A673 (cell line): ENCODE measurements at regions not wholly inside any gene's neighbourhood (a gene's known extent, or its start where the extent isn't known, plus 50 kb on each side); places are given as distances from the start of the nearest gene placed in this dataset.
"Not testable (repeated sequence)": the region's sequence is repeated elsewhere in the genome, so short reads cannot be mapped to it uniquely, and the experiment has no call there.

Source experiments
- BruUV-seq: library from RNA; stranded (reverse); fragments of 400-500 nt; replicated peaks from 2 replicates; lab custom pipeline; 2021; lab: Mats Ljungman, UMichigan
- CTCF ChIA-PET: fragments of 300-600 bp; sonication (Branson Sonifier 250); formaldehyde crosslinking; loops from one replicate; lab custom pipeline; 2022; ENCODE audit warnings: antibody characterized with exemption; lab: Charles Lee
- POLR2A ChIA-PET: fragments of 300-600 bp; sonication (Branson Sonifier 250); formaldehyde crosslinking; loops from one replicate; lab custom pipeline; 2022; ENCODE audit warnings: antibody characterized with exemption; ENCODE audit not compliant: low non-redundant PET; lab: Charles Lee
- DNase-seq: peaks from one replicate; pipeline ENCODE4 v3.0.0-alpha.2; 2015; ENCODE audit warnings: low spot score
- H3K27ac ChIP-seq: fragments of 200-600 bp; sonication (generic); 2 replicates; pipeline ENCODE4 v1.5.1; 2016; ENCODE audit warnings: mixed run types, low read depth, mild to moderate bottlenecking, mixed read lengths, antibody characterized with exemption, low read length; ENCODE audit not compliant: poor library complexity, severe bottlenecking
- H3K27me3 ChIP-seq: fragments of 200-600 bp; sonication (generic); replicated peaks from 2 replicates; pipeline ENCODE4 v1.6.1; 2017; ENCODE audit warnings: mixed run types, low read depth, mild to moderate bottlenecking, mixed read lengths, antibody characterized with exemption, low read length; ENCODE audit not compliant: insufficient read depth, poor library complexity
- H3K36me3 ChIP-seq: fragments of 200-600 bp; sonication (generic); 2 replicates; pipeline ENCODE4 v1.6.1; 2016; ENCODE audit warnings: mixed run types, mild to moderate bottlenecking, mixed read lengths, antibody characterized with exemption, low read length; ENCODE audit not compliant: insufficient read depth, poor library complexity, severe bottlenecking
- H3K4me1 ChIP-seq: fragments of 200-600 bp; sonication (generic); 2 replicates; pipeline ENCODE4 v1.6.1; 2017; ENCODE audit warnings: mixed run types, mild to moderate bottlenecking, mixed read lengths, antibody characterized with exemption, low read length; ENCODE audit not compliant: insufficient read depth, poor library complexity, severe bottlenecking
- H3K4me3 ChIP-seq: fragments of 200-600 bp; sonication (generic); 2 replicates; pipeline ENCODE4 v1.5.1; 2016; ENCODE audit warnings: low read depth, mixed run types, mild to moderate bottlenecking, mixed read lengths, low read length; ENCODE audit not compliant: poor library complexity, severe bottlenecking
- H3K9me3 ChIP-seq: fragments of 200-600 bp; sonication (generic); 2 replicates; pipeline ENCODE4 v1.6.1; 2016; ENCODE audit warnings: mixed run types, low read depth, mild to moderate bottlenecking, mixed read lengths, antibody characterized with exemption, low read length; ENCODE audit not compliant: poor library complexity, severe bottlenecking
- CTCF ChIP-seq: fragments of 300-800, 200-600 bp; sonication (generic); conservative IDR thresholded peaks from 2 replicates; pipeline ENCODE4 v1.5.1; 2017; ENCODE audit warnings: low read depth, mild to moderate bottlenecking, antibody characterized with exemption, low read length, moderate library complexity, mixed read lengths
- EZH2 ChIP-seq: fragments of 200-600 bp; sonication (generic); IDR thresholded peaks from 2 replicates; pipeline ENCODE4 v1.6.1; 2017; ENCODE audit warnings: borderline replicate concordance, low read depth, mild to moderate bottlenecking, mixed read lengths, antibody characterized with exemption, low read length; ENCODE audit not compliant: poor library complexity, severe bottlenecking
- intact Hi-C: fragments of 100-400 bp; cut with micrococcal nuclease; formaldehyde crosslinking; loops from one replicate; pipeline ENCODE4 v1.10.0; 2022; ENCODE audit not compliant: unreplicated experiment

- Histone ChIP-seq H3K4me1 (no peaks in the 10 kb centered on the region), H3K9me3 (no peaks in the 10 kb centered on the region), H3K27ac (no peak overlapping the region), H3K36me3 (no peaks in the 10 kb centered on the region), H3K4me3 (no peak overlapping the region), H3K27me3 (no peaks in the 10 kb centered on the region)
- TF ChIP-seq CTCF (no peak), EZH2 (no peak)
- CTCF ChIA-PET: no interaction called here
- DNase-seq: no peak
- intact Hi-C loops: no loop called here
- POLR2A ChIA-PET: no interaction called here
- no TSS peak for BruUV-seq
Observed at GRCh38 chrX:53768451-53768850, 81.9 kb upstream of the HUWE1 start.

GRCh38 chrX:53767544-53767943 is 81.0 kb upstream of the HUWE1 start:
- Histone ChIP-seq H3K27ac (no peak overlapping the region), H3K4me3 (no peak overlapping the region), H3K4me1 (no peaks in the 10 kb centered on the region), H3K27me3 (no peaks in the 10 kb centered on the region), H3K9me3 (no peaks in the 10 kb centered on the region), H3K36me3 (no peaks in the 10 kb centered on the region)
- ChIA-PET POLR2A (no interaction called here), CTCF (no interaction called here)
- intact Hi-C loops: no loop called here
- no peak for TF ChIP-seq EZH2
- TF ChIP-seq CTCF: no peak
- BruUV-seq: no TSS peak
- DNase-seq: no peak

- H3K27me3 ChIP-seq, intact Hi-C loops, H3K27ac ChIP-seq, H3K4me3 ChIP-seq, H3K4me1 ChIP-seq, POLR2A ChIA-PET, CTCF ChIA-PET, BruUV-seq, DNase-seq, H3K9me3 ChIP-seq, H3K36me3 ChIP-seq: not testable (repeated sequence)
Observed at GRCh38 chrX:53757181-53757580, 70.7 kb upstream of the HUWE1 start.

- H3K27me3 ChIP-seq: no peaks in the 10 kb centered on the region
- intact Hi-C loops: no loop called here
- H3K27ac ChIP-seq: no peak overlapping the region
- no peaks in the 10 kb centered on the region for H3K36me3 ChIP-seq
- no peak for TF ChIP-seq EZH2
- no peak for TF ChIP-seq CTCF
- no peaks in the 10 kb centered on the region for H3K9me3 ChIP-seq
- CTCF ChIA-PET: no interaction called here
- no peaks in the 10 kb centered on the region for H3K4me1 ChIP-seq
- BruUV-seq: no TSS peak
- no peak for DNase-seq
- POLR2A ChIA-PET: no interaction called here
- no peak overlapping the region for H3K4me3 ChIP-seq
Observed at GRCh38 chrX:53746718-53747117, 60.2 kb upstream of the HUWE1 start.
